ENCODE measurements at regions not wholly inside any gene's neighbourhood (a gene's known extent, or its start where the extent isn't known, plus 50 kb on each side); places are given as distances from the start of the nearest gene placed in this dataset.

DNA sequence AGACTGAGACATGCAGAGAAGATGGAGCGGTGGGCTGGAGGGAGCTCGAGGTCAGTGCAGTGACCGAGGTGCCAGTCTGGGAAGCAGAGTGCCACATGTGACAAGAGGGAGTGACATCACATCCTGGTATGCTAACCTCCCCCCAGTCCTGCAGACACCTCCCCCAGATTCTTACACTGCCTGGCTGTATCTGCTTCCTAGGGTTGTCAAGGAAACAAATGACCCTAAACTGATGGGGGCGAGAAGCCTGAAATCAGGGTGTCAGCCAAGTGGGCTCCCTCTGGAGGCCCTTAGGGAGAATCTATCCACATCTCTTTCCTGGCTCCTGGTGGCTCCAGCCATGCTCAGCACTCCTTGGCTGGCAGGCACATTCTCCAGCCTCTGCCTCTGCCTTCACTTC is 316.1 kb upstream of the ZMIZ1 start:
- DNase-seq (ENCODE audit: insufficient read length, low spot score) (no peak), FAIRE-seq (no peak)

GRCh38 chr10:78754269-78755062 is 314.3 kb upstream of the ZMIZ1 start:
- FAIRE-seq, result no peak
- no peak for DNase-seq (ENCODE audit: insufficient read length, low spot score)

DNA sequence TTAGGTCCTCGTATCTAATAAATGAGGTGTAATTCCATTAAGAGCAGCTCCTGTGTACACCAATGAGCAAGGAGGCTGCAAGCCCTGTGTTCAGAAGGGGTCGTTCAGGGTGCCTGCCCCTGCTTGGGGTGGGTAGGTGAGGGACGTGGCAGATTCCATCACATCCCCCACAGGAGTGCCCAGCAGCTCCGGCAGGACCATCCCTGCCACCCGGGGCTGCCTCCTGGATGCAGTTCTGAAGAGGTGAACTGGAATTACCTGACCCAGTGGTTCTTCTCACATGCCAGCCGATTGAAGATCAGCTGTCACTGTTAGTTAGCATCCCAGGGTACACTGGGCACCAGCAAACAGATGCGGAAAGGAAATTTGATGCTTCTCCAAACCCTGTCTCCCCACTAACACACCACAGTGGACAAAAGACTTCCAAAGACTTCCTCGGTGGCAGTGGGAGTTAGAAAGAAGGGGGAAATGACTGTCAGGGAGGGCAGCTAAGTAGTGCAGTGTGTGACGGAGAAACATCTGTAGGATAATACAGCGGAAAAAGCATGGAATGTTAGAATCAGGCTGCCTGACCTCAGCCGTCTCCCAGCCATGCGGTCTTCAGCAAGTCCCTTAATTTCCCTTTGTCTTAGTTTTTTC is 313.6 kb upstream of the ZMIZ1 start:
- FAIRE-seq, result no peak

DNA sequence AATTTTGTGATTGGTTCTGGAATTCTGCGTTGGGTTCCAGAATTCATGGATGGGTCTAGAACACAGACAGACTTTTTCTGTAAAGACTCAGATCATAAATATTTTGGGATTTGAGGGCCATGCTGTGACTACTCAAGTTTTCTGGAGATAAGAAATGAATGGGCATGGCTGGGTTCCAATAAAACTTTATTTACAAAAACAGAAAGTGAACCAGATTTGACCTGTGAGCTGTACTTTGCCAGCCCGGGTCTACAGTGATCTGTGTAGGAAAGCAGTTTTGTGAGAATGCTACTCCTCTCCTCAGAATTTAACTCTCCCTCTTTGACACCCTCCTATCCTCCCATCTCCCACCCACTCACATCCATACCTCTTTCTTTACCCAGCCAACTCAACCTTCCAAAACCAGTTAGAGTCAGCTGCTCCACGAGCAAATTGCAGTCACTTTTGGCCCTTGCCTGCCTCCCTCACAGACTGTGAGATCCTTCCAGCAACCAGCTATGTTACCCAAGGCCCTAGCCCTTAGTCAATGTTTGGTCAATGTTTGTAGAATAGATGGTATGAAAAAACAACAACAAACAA is 312.8 kb upstream of the ZMIZ1 start:
- DNase-seq (ENCODE audit: insufficient read length, low spot score) (no peak), FAIRE-seq (no peak)

More for the DNA sequence above, 313.6 kb upstream of the ZMIZ1 start:
- DNase-seq (ENCODE audit: insufficient read length, low spot score), result no peak

GRCh38 chr10:78756604-78757343 is 312.0 kb upstream of the ZMIZ1 start:
- FAIRE-seq (no peak), DNase-seq (ENCODE audit: insufficient read length, low spot score) (no peak)

- no peak for DNase-seq (ENCODE audit: insufficient read length, low spot score)
- FAIRE-seq, result no peak
Observed at GRCh38 chr10:78757344-78757925, 311.3 kb upstream of the ZMIZ1 start.

DNA sequence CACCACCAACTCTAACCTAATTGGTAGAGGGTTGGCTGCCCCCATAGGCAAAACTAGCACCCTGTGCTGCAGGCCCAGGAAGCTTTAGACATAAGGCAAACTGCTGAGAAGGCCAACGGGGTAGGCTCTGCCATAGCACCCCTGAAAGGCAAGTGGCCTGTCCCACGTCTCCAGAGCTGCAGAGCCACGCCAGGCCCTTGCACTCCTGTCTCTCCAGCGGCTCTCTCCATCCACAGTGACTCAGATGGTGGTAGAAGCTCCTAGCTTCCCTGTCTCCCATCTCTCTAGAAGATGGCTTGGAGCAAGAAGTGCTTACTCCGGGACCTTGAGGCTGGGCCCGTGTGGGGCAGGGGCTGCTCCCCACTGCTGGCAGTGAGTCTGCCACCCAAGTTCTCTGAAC is 310.6 kb upstream of the ZMIZ1 start:
- no peak for FAIRE-seq
- DNase-seq (ENCODE audit: insufficient read length, low spot score), result no peak

- no peak for FAIRE-seq
- no peak for DNase-seq (ENCODE audit: insufficient read length, low spot score)
Observed at GRCh38 chr10:78759456-78760120, 309.2 kb upstream of the ZMIZ1 start.

DNA sequence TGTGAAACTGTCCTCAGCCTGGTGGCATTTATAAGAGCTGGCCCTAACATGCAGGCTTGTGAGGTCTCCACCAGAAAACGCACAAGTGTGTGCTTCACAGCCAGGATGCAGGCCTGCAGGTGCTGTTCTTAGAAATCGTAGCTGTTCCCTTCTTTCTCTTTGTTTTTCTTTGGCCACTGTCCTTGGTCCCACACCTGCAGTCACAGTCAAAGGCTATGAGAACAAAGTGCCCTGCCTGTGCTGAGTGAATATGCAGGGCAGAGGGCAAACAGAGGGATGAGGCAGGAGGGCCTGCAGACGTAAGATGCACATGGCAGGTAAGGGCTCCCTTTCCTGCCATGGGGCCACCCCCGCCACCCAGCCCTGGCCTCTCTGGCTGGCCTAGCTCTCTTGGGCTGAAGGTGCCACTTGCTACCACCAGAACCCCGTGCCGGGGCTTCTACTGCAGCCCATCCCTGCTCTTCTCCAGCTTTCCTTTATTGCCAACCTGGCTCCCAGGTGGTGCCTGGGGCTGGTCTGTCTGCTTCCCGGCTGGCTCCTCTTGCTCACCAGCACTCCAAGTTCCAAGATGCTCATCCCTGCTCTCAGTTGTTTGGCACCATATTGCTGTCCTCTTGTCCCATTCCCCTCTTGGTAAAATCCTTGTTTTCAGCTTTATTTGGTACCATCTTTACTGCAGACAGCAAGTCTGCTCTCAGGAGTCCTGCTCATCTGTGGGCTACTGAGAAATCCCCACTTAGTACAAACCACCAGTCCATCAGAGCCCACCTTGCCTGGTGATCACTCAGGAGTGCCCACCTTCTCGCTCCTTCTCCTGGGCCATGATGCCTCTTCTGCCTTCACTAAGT is 308.1 kb upstream of the ZMIZ1 start:
- no peak for FAIRE-seq
- no peak for DNase-seq (ENCODE audit: insufficient read length, low spot score)

DNA sequence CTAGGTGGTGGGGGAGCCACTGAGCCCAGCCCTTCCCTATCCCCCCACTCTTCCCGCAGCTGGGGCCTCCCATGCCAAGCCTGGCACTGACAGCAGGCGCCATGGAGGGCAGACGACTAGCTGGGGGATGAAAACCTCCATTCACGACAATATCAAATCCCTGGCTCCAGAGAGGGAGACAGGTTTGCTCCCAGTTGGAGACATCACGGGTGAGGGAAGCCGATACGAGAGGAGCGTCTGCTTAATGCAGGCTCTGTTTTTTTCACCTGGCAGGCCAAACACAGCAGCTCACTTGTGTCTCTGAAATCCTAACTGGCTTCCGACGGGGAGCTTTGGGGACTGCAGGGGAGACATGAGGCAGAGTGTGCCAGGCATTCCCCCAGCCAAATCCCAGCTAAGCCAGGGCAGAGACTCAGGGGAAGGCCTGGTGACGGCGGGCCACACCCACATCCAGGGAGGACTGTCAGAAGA is 307.4 kb upstream of the ZMIZ1 start:
- FAIRE-seq, result no peak
- no peak for DNase-seq (ENCODE audit: insufficient read length, low spot score)

DNA sequence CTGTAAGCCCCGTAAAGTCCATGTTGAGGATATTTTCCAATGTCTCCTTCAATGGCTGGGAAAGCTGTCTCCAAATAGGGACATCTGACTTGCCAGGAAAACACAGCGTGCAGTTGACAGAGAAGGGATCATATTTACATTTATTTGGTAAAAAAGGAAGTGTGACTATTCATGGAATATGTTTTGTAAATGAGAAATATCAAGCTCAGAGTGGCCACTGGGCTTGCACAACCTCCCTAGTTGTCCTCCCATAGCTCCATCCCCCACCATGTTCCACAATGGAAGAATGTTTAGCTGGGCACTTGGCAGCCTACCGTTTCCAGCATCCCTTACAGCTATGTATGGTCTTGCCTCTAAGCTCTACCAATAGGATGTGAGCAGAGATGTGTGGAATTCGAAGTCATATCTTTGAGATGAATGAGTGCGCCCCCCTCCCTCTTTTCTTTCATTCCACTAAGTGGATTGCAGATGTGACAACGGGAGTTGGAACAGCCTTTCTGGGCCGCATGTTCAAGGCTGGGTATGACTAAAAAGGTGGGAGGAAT is 306.6 kb upstream of the ZMIZ1 start:
- FAIRE-seq, result no peak
- DNase-seq (ENCODE audit: insufficient read length, low spot score), result no peak

GRCh38 chr10:78763234-78763633 is 305.5 kb upstream of the ZMIZ1 start:
- no peak for DNase-seq (ENCODE audit: insufficient read length, low spot score)

GRCh38 chr10:78763651-78764395 is 304.9 kb upstream of the ZMIZ1 start:
- peak; percentile 18 for FAIRE-seq
- no peak for DNase-seq (ENCODE audit: insufficient read length, low spot score)

More at GRCh38 chr10:78763234-78763633, 305.5 kb upstream of the ZMIZ1 start:
- no peak for FAIRE-seq

- FAIRE-seq, result no peak
Observed at GRCh38 chr10:78764436-78764835, 304.3 kb upstream of the ZMIZ1 start.

GRCh38 chr10:78764846-78765430 is 303.8 kb upstream of the ZMIZ1 start:
- FAIRE-seq (no peak), DNase-seq (ENCODE audit: insufficient read length, low spot score) (no peak)

More at GRCh38 chr10:78764436-78764835, 304.3 kb upstream of the ZMIZ1 start:
- DNase-seq (ENCODE audit: insufficient read length, low spot score), result no peak

DNA sequence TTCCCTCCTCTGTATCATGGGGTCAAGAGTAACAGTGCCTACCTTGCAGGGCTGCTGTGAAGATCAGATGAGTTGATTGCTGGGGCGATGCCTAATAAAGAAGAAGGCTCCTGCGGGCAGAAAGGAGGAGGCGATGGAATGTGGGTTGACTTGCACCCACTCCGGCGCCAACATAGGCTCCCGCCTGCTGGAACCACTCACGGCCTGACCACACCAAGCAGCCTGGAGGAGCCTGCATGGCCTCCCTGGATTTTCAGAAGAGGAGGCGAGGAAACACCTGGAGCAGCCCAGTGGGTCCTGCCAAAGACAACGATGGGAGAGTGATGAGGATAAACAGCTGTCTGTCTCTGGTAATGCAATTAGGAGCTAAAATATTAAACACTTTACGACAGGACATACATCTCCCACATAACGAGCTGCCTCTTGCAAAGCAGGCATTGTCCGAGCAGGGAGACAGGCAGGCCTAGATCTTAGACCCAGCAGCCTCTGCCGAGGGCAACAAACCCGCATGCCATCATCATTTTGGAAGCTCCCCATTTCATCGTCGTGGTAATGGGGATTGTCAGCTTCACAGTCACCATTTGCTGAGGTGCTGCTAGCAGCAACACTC is 302.9 kb upstream of the ZMIZ1 start:
- no peak for FAIRE-seq
- no peak for DNase-seq (ENCODE audit: insufficient read length, low spot score)

DNA sequence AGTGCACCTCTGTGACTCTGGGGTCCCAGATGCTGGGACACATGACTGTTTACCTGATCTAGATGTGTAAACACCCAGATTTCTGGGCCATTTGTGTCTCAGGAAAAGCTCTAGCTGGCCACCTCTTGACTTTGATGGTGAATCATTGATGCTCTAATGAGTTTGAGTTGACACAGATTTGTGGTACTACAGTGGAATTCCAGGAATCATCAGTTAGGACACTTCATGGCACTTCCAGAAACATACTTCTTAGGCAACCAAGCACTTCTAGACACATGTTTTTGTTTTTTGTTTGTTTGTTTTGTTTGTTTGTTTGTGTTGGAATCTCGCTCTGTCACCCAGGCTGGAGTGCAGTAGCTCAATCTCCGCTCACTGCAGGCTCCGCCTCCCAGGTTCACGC is 302.2 kb upstream of the ZMIZ1 start:
- no peak for DNase-seq (ENCODE audit: insufficient read length, low spot score)
- no peak for FAIRE-seq

Measured in GM19239 (cell line).